HCT116 (cell line): ENCODE measurements at regions not wholly inside any gene's neighbourhood (a gene's known extent, or its start where the extent isn't known, plus 50 kb on each side); places are given as distances from the start of the nearest gene placed in this dataset.

Source experiments
- ATAC-seq: fragments of 200-7000 bp; cut with Tn5 transposase; 2 replicates; pipeline ENCODE4 v1.9.1; 2020; ENCODE audit warnings: mild to moderate bottlenecking, moderate library complexity
- BruUV-seq: library from RNA; stranded (reverse); fragments of 400-500 nt; replicated peaks from 2 replicates; lab custom pipeline; 2021; lab: Mats Ljungman, UMichigan
- CTCF ChIA-PET: fragments of 300-600 bp; sonication (Branson Sonifier 250); formaldehyde crosslinking; loops from one replicate; lab custom pipeline; 2021; ENCODE audit warnings: antibody characterized with exemption; lab: Charles Lee
- POLR2A ChIA-PET: fragments of 300-600, 350-600 bp; sonication (Branson Sonifier 250); formaldehyde crosslinking; loops from one replicate; lab custom pipeline; 2021; ENCODE audit warnings: antibody characterized with exemption; lab: Charles Lee
- RAD21 ChIA-PET, 2 experiments: fragments of 300-600 bp; sonication (Branson Sonifier 250); formaldehyde crosslinking; loops; one replicate each; lab custom pipeline; 2023; ENCODE audit warnings: low total read pairs in 2 of 2; ENCODE audit not compliant: uncharacterized antibody in 2 of 2, unreplicated experiment in 2 of 2, low non-redundant PET in 1 of 2; lab: Charles Lee
- DNase-seq: peaks from one replicate; pipeline ENCODE4 v3.0.0-alpha.2; 2010; ENCODE audit warnings: low read depth, low spot score
- H2AFZ ChIP-seq: fragments of 200-600 bp; shearing (Covaris generic), sonication (generic); 2 replicates; pipeline ENCODE4 v1.6.1; 2017; ENCODE audit warnings: low read depth, mixed run types, mixed read lengths, antibody characterized with exemption, low read length; ENCODE audit not compliant: poor library complexity, severe bottlenecking
- H3K27ac ChIP-seq: 2 replicates; pipeline ENCODE4 v1.5.1; 2012; ENCODE audit warnings: low read depth, low read length
- H3K27me3 ChIP-seq: fragments of 200-600 bp; sonication (generic); 2 replicates; pipeline ENCODE4 v1.6.1; 2016; ENCODE audit warnings: mixed run types, low read length, mixed read lengths; ENCODE audit not compliant: insufficient read depth
- H3K36me3 ChIP-seq, 2 experiments: fragments of 200-500 bp in 1 of 2; fragments of 200-600 bp in 1 of 2; sonication (Bioruptor generic) in 1 of 2; sonication (generic) in 1 of 2; 2 replicates each; pipeline versions ENCODE4 v1.5.1 to v1.6.1; 2014 to 2016; ENCODE audit warnings: low read length in 2 of 2, inconsistent platforms in 1 of 2, mixed read lengths in 1 of 2, mixed run types in 1 of 2; ENCODE audit not compliant: insufficient read depth in 2 of 2, control insufficient read depth in 1 of 2
- H3K4me1 ChIP-seq, 2 experiments: fragments of 200-600 bp in 1 of 2; sonication (generic) in 1 of 2; 2 replicates each; pipeline versions ENCODE4 v1.5.1 to v1.6.1; 2012 to 2017; ENCODE audit warnings: low read length in 2 of 2, inconsistent platforms in 1 of 2, mild to moderate bottlenecking in 1 of 2, mixed read lengths in 1 of 2, mixed run types in 1 of 2, moderate library complexity in 1 of 2; ENCODE audit not compliant: insufficient read depth in 2 of 2, control insufficient read depth in 1 of 2
- H3K4me2 ChIP-seq: fragments of 200-600 bp; sonication (generic); 2 replicates; pipeline ENCODE4 v1.6.1; 2017; ENCODE audit warnings: mixed run types, low read length, mixed read lengths
- H3K4me3 ChIP-seq, 2 experiments: fragments of 200-600 bp in 1 of 2; sonication (generic) in 1 of 2; replicated peaks in 1 of 2; 2 replicates each; pipeline ENCODE4 v1.5.1; 2011 to 2016; ENCODE audit warnings: low read length in 2 of 2, control low read depth in 1 of 2, low read depth in 1 of 2, mild to moderate bottlenecking in 1 of 2, mixed read lengths in 1 of 2, mixed run types in 1 of 2
- H3K79me2 ChIP-seq: fragments of 200-600 bp; sonication (generic); 2 replicates; pipeline ENCODE4 v1.6.1; 2017; ENCODE audit warnings: mild to moderate bottlenecking, mixed run types, low read length, moderate library complexity, mixed read lengths; ENCODE audit not compliant: insufficient read depth
- H3K9ac ChIP-seq: fragments of 200-600 bp; sonication (generic); 2 replicates; pipeline ENCODE4 v1.6.1; 2016; ENCODE audit warnings: low read length, mixed read lengths
- H3K9me2 ChIP-seq: fragments of 200-600 bp; sonication (generic), shearing (Covaris generic); 2 replicates; pipeline ENCODE4 v1.6.1; 2017; ENCODE audit warnings: mixed run types, mild to moderate bottlenecking, moderate library complexity; ENCODE audit not compliant: insufficient read depth
- H3K9me3 ChIP-seq, 2 experiments: fragments of 200-500 bp in 1 of 2; fragments of 200-600 bp in 1 of 2; sonication (Bioruptor generic) in 1 of 2; sonication (generic) in 1 of 2; 2 replicates each; pipeline ENCODE4 v1.6.1; 2014 to 2017; ENCODE audit warnings: low read length in 2 of 2, mixed read lengths in 2 of 2, inconsistent platforms in 1 of 2, low read depth in 1 of 2, mild to moderate bottlenecking in 1 of 2, mixed run types in 1 of 2, moderate library complexity in 1 of 2; ENCODE audit not compliant: control insufficient read depth in 1 of 2, insufficient read depth in 1 of 2
- H4K20me1 ChIP-seq: fragments of 200-600 bp; sonication (generic), shearing (Covaris generic); 2 replicates; pipeline ENCODE4 v1.6.1; 2017; ENCODE audit warnings: mixed run types, mild to moderate bottlenecking, moderate library complexity; ENCODE audit not compliant: insufficient read depth
- CBX3 ChIP-seq: IDR thresholded peaks from 2 replicates; pipeline ENCODE4 v1.6.1; 2012; ENCODE audit warnings: low read depth
- ELF1 ChIP-seq: IDR thresholded peaks from 2 replicates; pipeline ENCODE4 v1.6.1; 2012; ENCODE audit warnings: low read depth, borderline replicate concordance
- EZH2 ChIP-seq: fragments of 200-600 bp; sonication (generic); IDR thresholded peaks from 2 replicates; pipeline ENCODE4 v1.6.1; 2017; ENCODE audit warnings: antibody characterized with exemption, mixed run types
- EZH2phosphoT487 ChIP-seq: fragments of 200-600 bp; IDR thresholded peaks from 2 replicates; pipeline ENCODE4 v1.6.1; 2018; ENCODE audit warnings: antibody characterized with exemption, borderline replicate concordance
- FOSL1 ChIP-seq: IDR thresholded peaks from 2 replicates; pipeline ENCODE4 v1.6.1; 2012; ENCODE audit warnings: low read depth
- JUND ChIP-seq: IDR thresholded peaks from 2 replicates; pipeline ENCODE4 v1.6.1; 2012
- POLR2A ChIP-seq: IDR thresholded peaks from 2 replicates; pipeline ENCODE4 v1.7.0; 2011; ENCODE audit warnings: borderline replicate concordance; ENCODE audit not compliant: insufficient read depth, insufficient read length; ENCODE audit errors: extremely low read depth
- POLR2AphosphoS5 ChIP-seq: IDR thresholded peaks from 2 replicates; pipeline ENCODE4 v1.6.1; 2011; ENCODE audit warnings: mild to moderate bottlenecking, low read depth, low read length, moderate library complexity
- SIN3A ChIP-seq: IDR thresholded peaks from 2 replicates; pipeline ENCODE4 v1.6.1; 2012; ENCODE audit warnings: low read depth
- SP1 ChIP-seq: IDR thresholded peaks from 2 replicates; pipeline ENCODE4 v1.6.1; 2012; ENCODE audit warnings: low read depth
- SRF ChIP-seq: IDR thresholded peaks from 2 replicates; pipeline ENCODE4 v1.6.1; 2012; ENCODE audit warnings: low read depth
- TCF7L2 ChIP-seq: IDR thresholded peaks from 2 replicates; pipeline ENCODE4 v1.7.0; 2011; ENCODE audit warnings: borderline replicate concordance, inconsistent platforms; ENCODE audit not compliant: insufficient read depth, insufficient read length; ENCODE audit errors: extremely low read depth
- ZNF274 ChIP-seq: fragments of 200-500 bp; sonication (Bioruptor generic); IDR thresholded peaks from 2 replicates; pipeline ENCODE4 v1.6.1; 2014; ENCODE audit warnings: mild to moderate bottlenecking, low read depth, low read length, inconsistent platforms
- intact Hi-C: fragments of 100-400 bp; cut with micrococcal nuclease; formaldehyde crosslinking; loops from 2 replicates; pipeline ENCODE4 v1.10.0; 2022
- TF ChIP-seq, protein P1 (sequence below): IDR thresholded peaks from 2 replicates; pipeline ENCODE4 v1.6.1; 2011; ENCODE audit warnings: mild to moderate bottlenecking, low read length, moderate library complexity; ENCODE audit not compliant: insufficient replicate concordance; ENCODE audit errors: extremely low read depth
- TF ChIP-seq, protein P2 (sequence below): IDR thresholded peaks from 2 replicates; pipeline ENCODE4 v1.6.1; 2012
- TF ChIP-seq, protein P3 (sequence below): IDR thresholded peaks from 2 replicates; pipeline ENCODE4 v1.6.1; 2012; ENCODE audit warnings: low read depth
- TF ChIP-seq, protein P4 (sequence below), 3 experiments: fragments of 200-600 bp in 1 of 3; sonication (generic) in 1 of 3; IDR thresholded peaks in 2 of 3; conservative IDR thresholded peaks in 1 of 3; 2 replicates each; pipeline ENCODE4 v1.5.1; 2012 to 2017; ENCODE audit warnings: low read depth in 2 of 3, low read length in 2 of 3, antibody characterized with exemption in 1 of 3, borderline replicate concordance in 1 of 3, control low read depth in 1 of 3, mild to moderate bottlenecking in 1 of 3, mixed read lengths in 1 of 3, mixed run types in 1 of 3, moderate library complexity in 1 of 3; ENCODE audit not compliant: insufficient read depth in 1 of 3
- TF ChIP-seq, protein P5 (sequence below): IDR thresholded peaks from 2 replicates; pipeline ENCODE4 v1.6.1; 2012

DNA sequence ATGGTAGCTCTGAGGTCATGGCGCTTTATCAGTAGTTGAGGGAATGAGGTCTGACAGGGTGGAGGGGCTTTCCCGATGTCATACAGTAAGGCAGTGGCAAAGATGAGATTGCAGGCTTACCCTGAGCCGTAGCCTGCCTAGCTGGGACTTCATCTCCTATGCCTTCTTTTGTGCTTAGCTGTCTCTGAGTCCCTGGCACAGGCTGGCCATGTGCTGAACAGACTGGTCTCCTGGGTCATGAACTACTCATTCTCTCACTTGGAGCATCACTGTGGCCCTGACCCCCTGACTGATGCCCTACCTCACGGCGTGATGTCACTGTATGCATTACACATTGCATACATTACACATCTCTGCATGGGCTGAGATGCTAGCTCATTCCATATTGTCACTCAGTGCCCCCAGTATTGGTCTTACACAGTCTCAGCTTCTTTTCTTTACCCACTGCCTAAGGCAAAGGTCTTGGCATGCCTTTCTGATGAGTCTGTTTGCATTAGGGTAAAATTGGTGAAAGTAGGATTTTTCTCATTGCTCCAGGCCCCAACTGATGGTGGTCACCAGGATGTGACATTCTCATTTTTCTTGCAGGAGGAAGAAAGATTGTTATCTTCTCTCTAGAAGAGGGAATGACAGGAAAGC is 389.4 kb upstream of the CADM1 start (continued):
- TF ChIP-seq, protein P1, sequence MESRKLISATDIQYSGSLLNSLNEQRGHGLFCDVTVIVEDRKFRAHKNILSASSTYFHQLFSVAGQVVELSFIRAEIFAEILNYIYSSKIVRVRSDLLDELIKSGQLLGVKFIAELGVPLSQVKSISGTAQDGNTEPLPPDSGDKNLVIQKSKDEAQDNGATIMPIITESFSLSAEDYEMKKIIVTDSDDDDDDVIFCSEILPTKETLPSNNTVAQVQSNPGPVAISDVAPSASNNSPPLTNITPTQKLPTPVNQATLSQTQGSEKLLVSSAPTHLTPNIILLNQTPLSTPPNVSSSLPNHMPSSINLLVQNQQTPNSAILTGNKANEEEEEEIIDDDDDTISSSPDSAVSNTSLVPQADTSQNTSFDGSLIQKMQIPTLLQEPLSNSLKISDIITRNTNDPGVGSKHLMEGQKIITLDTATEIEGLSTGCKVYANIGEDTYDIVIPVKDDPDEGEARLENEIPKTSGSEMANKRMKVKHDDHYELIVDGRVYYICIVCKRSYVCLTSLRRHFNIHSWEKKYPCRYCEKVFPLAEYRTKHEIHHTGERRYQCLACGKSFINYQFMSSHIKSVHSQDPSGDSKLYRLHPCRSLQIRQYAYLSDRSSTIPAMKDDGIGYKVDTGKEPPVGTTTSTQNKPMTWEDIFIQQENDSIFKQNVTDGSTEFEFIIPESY = no peak
- TF ChIP-seq CBX3 = no peak
- TF ChIP-seq EZH2 = no peak
- TF ChIP-seq ELF1 = no peak
- no peak for TF ChIP-seq POLR2AphosphoS5
- TF ChIP-seq, all 23 proteins: peak for 0

DNA sequence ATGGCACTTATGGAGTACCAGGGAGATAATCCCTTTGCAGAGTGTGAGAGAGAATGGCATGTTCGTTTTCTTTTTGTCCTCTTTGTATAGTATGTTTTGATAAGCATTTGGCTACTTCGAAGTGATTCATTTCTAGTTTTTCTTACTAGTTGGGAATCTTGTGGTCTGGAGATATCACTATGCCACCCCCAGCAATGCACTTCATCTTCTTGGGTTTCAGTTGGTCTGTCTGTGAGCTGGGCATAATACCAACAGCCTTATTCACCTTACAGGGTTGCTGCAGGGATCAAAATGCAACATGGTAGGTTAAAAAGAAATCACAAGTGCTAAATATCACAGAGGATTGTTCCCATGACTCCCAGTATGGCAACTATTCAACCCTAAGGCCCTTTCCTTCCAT is 387.8 kb upstream of the CADM1 start:
- H3K27me3 ChIP-seq = no peaks in the 10 kb centered on the region
- CTCF ChIA-PET = no interaction called here
- no peaks in the 10 kb centered on the region for H3K4me1 ChIP-seq
- H2AFZ ChIP-seq = no peak overlapping the region
- no peak overlapping the region for H3K4me3 ChIP-seq
- no peaks in the 10 kb centered on the region for H4K20me1 ChIP-seq
- H3K9ac ChIP-seq = no peak overlapping the region
- H3K36me3 ChIP-seq = no peaks in the 10 kb centered on the region
- no peak overlapping the region for H3K27ac ChIP-seq
- no peaks in the 10 kb centered on the region for H3K9me2 ChIP-seq
- POLR2A ChIA-PET = no interaction called here
- DNase-seq = no peak
- H3K4me2 ChIP-seq = no peak overlapping the region
- RAD21 ChIA-PET = no interaction called here
- no TSS peak for BruUV-seq
- ATAC-seq = no peak
- intact Hi-C loops = no loop called here
- H3K79me2 ChIP-seq = no peaks in the 10 kb centered on the region
- peaks cover 0 to 16% of the 10 kb centered on the region in 2 experiments; a peak in 2 of 4 replicates for H3K9me3 ChIP-seq
- TF ChIP-seq ZNF274 = no peak
- TF ChIP-seq SIN3A = no peak
- TF ChIP-seq, protein P2, sequence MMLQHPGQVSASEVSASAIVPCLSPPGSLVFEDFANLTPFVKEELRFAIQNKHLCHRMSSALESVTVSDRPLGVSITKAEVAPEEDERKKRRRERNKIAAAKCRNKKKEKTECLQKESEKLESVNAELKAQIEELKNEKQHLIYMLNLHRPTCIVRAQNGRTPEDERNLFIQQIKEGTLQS = no peak
- no peak for TF ChIP-seq FOSL1
- TF ChIP-seq ELF1 = no peak
- TF ChIP-seq, protein P3, sequence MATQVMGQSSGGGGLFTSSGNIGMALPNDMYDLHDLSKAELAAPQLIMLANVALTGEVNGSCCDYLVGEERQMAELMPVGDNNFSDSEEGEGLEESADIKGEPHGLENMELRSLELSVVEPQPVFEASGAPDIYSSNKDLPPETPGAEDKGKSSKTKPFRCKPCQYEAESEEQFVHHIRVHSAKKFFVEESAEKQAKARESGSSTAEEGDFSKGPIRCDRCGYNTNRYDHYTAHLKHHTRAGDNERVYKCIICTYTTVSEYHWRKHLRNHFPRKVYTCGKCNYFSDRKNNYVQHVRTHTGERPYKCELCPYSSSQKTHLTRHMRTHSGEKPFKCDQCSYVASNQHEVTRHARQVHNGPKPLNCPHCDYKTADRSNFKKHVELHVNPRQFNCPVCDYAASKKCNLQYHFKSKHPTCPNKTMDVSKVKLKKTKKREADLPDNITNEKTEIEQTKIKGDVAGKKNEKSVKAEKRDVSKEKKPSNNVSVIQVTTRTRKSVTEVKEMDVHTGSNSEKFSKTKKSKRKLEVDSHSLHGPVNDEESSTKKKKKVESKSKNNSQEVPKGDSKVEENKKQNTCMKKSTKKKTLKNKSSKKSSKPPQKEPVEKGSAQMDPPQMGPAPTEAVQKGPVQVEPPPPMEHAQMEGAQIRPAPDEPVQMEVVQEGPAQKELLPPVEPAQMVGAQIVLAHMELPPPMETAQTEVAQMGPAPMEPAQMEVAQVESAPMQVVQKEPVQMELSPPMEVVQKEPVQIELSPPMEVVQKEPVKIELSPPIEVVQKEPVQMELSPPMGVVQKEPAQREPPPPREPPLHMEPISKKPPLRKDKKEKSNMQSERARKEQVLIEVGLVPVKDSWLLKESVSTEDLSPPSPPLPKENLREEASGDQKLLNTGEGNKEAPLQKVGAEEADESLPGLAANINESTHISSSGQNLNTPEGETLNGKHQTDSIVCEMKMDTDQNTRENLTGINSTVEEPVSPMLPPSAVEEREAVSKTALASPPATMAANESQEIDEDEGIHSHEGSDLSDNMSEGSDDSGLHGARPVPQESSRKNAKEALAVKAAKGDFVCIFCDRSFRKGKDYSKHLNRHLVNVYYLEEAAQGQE = no peak
- TF ChIP-seq SRF = no peak
- no peak for TF ChIP-seq TCF7L2
- TF ChIP-seq, protein P4, sequence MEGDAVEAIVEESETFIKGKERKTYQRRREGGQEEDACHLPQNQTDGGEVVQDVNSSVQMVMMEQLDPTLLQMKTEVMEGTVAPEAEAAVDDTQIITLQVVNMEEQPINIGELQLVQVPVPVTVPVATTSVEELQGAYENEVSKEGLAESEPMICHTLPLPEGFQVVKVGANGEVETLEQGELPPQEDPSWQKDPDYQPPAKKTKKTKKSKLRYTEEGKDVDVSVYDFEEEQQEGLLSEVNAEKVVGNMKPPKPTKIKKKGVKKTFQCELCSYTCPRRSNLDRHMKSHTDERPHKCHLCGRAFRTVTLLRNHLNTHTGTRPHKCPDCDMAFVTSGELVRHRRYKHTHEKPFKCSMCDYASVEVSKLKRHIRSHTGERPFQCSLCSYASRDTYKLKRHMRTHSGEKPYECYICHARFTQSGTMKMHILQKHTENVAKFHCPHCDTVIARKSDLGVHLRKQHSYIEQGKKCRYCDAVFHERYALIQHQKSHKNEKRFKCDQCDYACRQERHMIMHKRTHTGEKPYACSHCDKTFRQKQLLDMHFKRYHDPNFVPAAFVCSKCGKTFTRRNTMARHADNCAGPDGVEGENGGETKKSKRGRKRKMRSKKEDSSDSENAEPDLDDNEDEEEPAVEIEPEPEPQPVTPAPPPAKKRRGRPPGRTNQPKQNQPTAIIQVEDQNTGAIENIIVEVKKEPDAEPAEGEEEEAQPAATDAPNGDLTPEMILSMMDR (IDR thresholded peaks at IDR 0.05 in 2 of 3, conservative IDR thresholded peaks at IDR 0.05 in 1 of 3; ENCODE audit: borderline replicate concordance in 1 of 3, insufficient read depth in 1 of 3, low read depth in 2 of 3, low read length in 2 of 3) = no peak
- TF ChIP-seq JUND = no peak
- no peak for TF ChIP-seq EZH2
- TF ChIP-seq SP1 = no peak
- TF ChIP-seq, protein P5, sequence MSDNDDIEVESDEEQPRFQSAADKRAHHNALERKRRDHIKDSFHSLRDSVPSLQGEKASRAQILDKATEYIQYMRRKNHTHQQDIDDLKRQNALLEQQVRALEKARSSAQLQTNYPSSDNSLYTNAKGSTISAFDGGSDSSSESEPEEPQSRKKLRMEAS = no peak
- TF ChIP-seq EZH2phosphoT487 = no peak
- TF ChIP-seq CBX3 = no peak
- TF ChIP-seq POLR2A = no peak
